Chondrocyte (in vitro differentiated cells): ENCODE measurements at regions not wholly inside any gene's neighbourhood (a gene's known extent, or its start where the extent isn't known, plus 50 kb on each side); places are given as distances from the start of the nearest gene placed in this dataset.
"Not testable (repeated sequence)": the region's sequence is repeated elsewhere in the genome, so short reads cannot be mapped to it uniquely, and the experiment has no call there.

Experiments
- DNase-seq: peaks from one replicate; pipeline ENCODE4 v3.0.0; 2021; ENCODE audit warnings: mixed read lengths, low spot score
- H3K27ac Mint-ChIP-seq: one replicate; pipeline ENCODE4 v1.8.0; 2021; ENCODE audit warnings: mild to moderate bottlenecking, moderate library complexity, mixed read lengths; ENCODE audit not compliant: unreplicated experiment
- H3K27me3 Mint-ChIP-seq: 2 replicates; pipeline ENCODE4 v1.8.0; 2021; ENCODE audit warnings: low read depth, mixed read lengths
- H3K36me3 Mint-ChIP-seq: 2 replicates; pipeline ENCODE4 v1.8.0; 2021; ENCODE audit warnings: low read depth, mixed read lengths
- H3K4me1 Mint-ChIP-seq: 2 replicates; pipeline ENCODE4 v1.8.0; 2021; ENCODE audit warnings: low read depth, mild to moderate bottlenecking, mixed read lengths
- H3K4me3 Mint-ChIP-seq: one replicate; pipeline ENCODE4 v1.8.0; 2021; ENCODE audit warnings: mild to moderate bottlenecking, moderate library complexity, mixed read lengths; ENCODE audit not compliant: unreplicated experiment
- H3K9me3 Mint-ChIP-seq: 2 replicates; pipeline ENCODE4 v1.8.0; 2021; ENCODE audit warnings: low read depth, mixed read lengths
- TF ChIP-seq, protein P1 (sequence below): fragments of 200-600 bp; sonication (generic); IDR thresholded peaks from 2 replicates; pipeline ENCODE4 v1.5.0; 2021; ENCODE audit warnings: antibody characterized with exemption, mild to moderate bottlenecking, moderate library complexity

DNA sequence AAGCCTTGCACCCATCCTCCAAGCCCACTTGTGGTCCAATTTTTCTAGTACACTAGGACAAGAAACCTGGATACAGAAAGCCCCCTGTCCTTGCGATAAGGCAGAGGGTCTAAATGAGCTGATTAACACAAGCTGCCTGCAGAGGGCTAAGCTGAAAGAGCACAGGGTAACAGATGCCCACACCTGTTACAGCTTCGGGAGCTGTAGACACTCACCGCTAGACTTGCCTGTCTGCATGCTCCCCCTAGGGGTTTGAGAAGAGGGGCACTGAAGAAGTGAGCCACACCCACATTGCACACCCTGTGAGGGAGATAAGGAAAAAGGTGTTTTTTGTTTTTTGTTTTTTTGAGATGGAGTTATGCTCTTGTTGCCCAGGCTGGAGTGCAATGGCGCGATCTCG is 386.5 kb upstream of the AUTS2 start:
- H3K27ac Mint-ChIP-seq: no peak overlapping the region
- no peak overlapping the region for H3K4me3 Mint-ChIP-seq
- no peaks in the 10 kb centered on the region for H3K9me3 Mint-ChIP-seq
- H3K27me3 Mint-ChIP-seq: peaks cover 26% of the 10 kb centered on the region
- H3K36me3 Mint-ChIP-seq: no peaks in the 10 kb centered on the region
- DNase-seq: no peak
- TF ChIP-seq, protein P1, sequence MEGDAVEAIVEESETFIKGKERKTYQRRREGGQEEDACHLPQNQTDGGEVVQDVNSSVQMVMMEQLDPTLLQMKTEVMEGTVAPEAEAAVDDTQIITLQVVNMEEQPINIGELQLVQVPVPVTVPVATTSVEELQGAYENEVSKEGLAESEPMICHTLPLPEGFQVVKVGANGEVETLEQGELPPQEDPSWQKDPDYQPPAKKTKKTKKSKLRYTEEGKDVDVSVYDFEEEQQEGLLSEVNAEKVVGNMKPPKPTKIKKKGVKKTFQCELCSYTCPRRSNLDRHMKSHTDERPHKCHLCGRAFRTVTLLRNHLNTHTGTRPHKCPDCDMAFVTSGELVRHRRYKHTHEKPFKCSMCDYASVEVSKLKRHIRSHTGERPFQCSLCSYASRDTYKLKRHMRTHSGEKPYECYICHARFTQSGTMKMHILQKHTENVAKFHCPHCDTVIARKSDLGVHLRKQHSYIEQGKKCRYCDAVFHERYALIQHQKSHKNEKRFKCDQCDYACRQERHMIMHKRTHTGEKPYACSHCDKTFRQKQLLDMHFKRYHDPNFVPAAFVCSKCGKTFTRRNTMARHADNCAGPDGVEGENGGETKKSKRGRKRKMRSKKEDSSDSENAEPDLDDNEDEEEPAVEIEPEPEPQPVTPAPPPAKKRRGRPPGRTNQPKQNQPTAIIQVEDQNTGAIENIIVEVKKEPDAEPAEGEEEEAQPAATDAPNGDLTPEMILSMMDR: peak; percentile 27
- no peaks in the 10 kb centered on the region for H3K4me1 Mint-ChIP-seq

DNA sequence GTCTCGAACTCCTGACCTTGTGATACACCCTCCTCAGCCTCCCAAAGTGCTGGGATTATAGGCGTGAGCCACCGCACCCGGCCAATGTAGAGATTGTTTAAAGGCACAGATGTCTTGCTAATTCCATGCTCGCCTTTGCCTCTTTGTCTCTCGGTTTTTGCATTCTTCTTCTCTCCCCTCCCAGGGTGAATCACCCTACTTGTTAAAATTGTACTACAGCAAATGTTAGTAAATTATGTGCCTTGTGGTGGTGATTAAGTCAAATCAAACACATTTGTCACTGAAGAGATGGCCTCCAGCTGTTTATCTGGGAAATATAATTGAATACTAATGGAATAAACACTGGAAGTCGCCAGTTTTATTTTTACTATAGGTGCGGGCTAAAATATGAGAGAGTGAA is 384.4 kb upstream of the AUTS2 start:
- H3K27ac Mint-ChIP-seq: no peak overlapping the region

DNA sequence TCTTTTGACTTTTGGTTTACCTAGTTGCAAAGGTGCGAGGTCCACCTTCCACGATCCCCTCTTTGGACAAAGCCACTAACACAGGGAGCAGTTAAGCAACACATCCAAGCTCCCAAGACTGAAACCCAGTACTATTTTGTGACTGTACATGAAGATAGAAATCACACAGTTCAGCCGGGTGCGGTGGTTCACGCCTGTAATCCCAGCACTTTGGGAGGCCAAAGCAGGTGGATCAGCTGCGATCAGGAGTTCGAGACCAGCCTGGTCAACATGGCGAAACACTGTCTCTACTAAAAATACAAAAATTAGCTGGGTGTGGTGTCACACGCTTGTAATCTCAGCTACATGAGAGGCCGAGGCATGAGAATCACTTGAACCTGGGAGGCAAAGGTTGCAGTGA is 382.8 kb upstream of the AUTS2 start:
- H3K27me3 Mint-ChIP-seq: peaks cover 47% of the 10 kb centered on the region
- not testable (repeated sequence) for DNase-seq, H3K4me1 Mint-ChIP-seq, H3K36me3 Mint-ChIP-seq, H3K4me3 Mint-ChIP-seq, H3K27ac Mint-ChIP-seq, H3K9me3 Mint-ChIP-seq

More for the DNA sequence above, 384.4 kb upstream of the AUTS2 start:
- Mint-ChIP-seq H3K36me3 (no peaks in the 10 kb centered on the region), H3K4me1 (no peaks in the 10 kb centered on the region), H3K9me3 (no peaks in the 10 kb centered on the region), H3K27me3 (peaks cover 41% of the 10 kb centered on the region), H3K4me3 (no peak overlapping the region)
- DNase-seq: no peak
- TF ChIP-seq, protein P1: no peak

DNA sequence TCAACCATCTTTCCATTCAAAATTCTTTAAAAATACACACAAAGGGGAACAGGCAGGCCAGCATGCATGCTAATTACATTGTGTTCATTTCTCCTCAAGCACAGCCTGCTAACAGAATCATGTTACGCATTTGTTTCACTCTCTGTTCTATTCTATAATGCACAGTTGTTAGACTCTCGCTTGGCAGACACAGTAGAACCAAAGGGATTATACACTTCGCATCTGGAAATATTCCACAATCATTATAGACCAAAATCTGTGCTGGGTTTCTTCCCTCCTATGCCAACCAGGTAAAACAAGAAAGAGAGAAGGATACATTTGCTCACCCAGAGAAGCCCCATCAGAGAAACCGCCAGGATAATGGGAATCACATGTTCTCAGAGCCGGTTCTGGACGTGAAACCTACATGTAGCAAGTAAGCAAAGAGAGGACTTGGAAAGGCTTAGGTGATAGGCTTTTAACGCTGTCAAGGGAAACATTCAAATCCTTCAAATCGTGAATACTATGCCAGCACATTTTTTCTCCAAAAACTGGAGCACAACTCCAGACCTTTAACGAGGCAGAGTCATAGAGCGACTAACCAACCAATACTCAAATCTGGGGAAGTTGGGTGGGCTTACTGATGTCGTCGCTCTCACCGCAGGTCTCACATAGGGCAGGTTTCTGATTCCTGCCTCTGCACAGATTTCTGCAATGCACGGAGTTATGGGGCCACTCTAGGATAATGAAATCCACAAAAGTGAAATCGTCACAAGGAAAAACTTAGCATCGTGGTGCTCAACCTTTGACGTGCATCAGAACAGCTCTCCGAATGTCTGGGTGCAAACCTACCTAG is 380.5 kb upstream of the AUTS2 start:
- H3K4me3 Mint-ChIP-seq: no peak overlapping the region
- no peaks in the 10 kb centered on the region for H3K36me3 Mint-ChIP-seq
- TF ChIP-seq, protein P1: no peak
- peaks cover 40% of the 10 kb centered on the region for H3K27me3 Mint-ChIP-seq
- no peak for DNase-seq
- H3K4me1 Mint-ChIP-seq: no peaks in the 10 kb centered on the region
- no peaks in the 10 kb centered on the region for H3K9me3 Mint-ChIP-seq
- H3K27ac Mint-ChIP-seq: no peak overlapping the region

DNA sequence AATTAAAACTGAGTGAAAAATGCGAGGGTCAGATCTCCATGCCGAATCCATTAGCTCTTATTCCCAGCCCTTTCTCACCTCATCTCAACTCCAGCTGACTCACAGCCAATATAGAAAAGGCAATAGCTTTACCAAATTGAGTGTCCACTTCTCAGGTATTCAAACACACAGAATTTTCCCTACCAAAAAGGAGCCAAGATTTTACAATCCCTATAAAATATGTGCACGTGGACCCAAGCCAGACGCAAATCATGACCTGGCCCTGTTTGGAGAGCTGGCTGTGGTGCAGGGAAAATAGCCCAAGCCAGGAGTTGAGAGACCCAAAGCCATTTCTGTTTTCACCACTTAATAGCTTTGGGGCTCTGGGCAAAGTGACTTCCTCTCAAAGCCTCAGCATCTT is 379.7 kb upstream of the AUTS2 start:
- TF ChIP-seq, protein P1: no peak
- H3K27ac Mint-ChIP-seq: no peak overlapping the region
- no peaks in the 10 kb centered on the region for H3K4me1 Mint-ChIP-seq
- H3K4me3 Mint-ChIP-seq: no peak overlapping the region
- H3K36me3 Mint-ChIP-seq: no peaks in the 10 kb centered on the region
- no peaks in the 10 kb centered on the region for H3K9me3 Mint-ChIP-seq
- no peak for DNase-seq
- H3K27me3 Mint-ChIP-seq: peaks cover 39% of the 10 kb centered on the region

DNA sequence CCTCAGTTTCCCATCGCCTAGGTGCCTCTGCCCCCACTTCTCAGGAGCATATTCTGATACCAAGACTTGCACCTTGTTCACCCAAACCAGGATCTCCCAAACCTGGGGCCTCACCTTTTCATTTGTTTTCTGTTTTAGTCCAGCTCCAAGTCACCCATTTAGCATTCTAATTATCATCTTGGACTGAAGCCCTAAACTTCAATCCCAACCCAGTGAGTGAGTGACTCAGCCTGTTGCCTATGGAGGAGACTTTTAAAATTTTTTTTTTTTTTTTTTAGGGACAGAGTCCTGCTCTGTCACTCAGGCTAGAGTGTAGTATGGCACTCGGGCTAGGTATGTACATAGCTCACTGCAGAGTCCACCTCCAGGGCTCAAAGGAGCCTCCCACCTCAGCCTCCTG is 378.9 kb upstream of the AUTS2 start:
- no peaks in the 10 kb centered on the region for H3K9me3 Mint-ChIP-seq
- H3K4me1 Mint-ChIP-seq: peaks cover 4% of the 10 kb centered on the region
- no peak overlapping the region for H3K27ac Mint-ChIP-seq
- H3K36me3 Mint-ChIP-seq: no peaks in the 10 kb centered on the region
- TF ChIP-seq, protein P1: no peak
- no peak overlapping the region for H3K4me3 Mint-ChIP-seq
- DNase-seq: no peak
- peaks cover 37% of the 10 kb centered on the region for H3K27me3 Mint-ChIP-seq
